Lung (tissue), 11 donors: ENCODE measurements at regions not wholly inside any gene's neighbourhood (a gene's known extent, or its start where the extent isn't known, plus 50 kb on each side); places are given as distances from the start of the nearest gene placed in this dataset.
"Not testable (repeated sequence)": the region's sequence is repeated elsewhere in the genome, so short reads cannot be mapped to it uniquely, and the experiment has no call there.

Experiments used
- ATAC-seq: fragments of 200-7000 bp; cut with Tn5 transposase; one replicate; pipeline ENCODE4 v1.9.1; 2020; ENCODE audit warnings: moderate number of reproducible peaks; ENCODE audit not compliant: insufficient read depth, low FRiP score
- DNase-seq, 3 donors: peaks; one replicate each; pipeline ENCODE4 v3.0.0-alpha.2; 2013 to 2017
- H3K27ac ChIP-seq, 2 donors: one replicate each; pipeline ENCODE4 v1.5.1; 2013; ENCODE audit warnings: mild to moderate bottlenecking in 2 of 2, moderate library complexity in 2 of 2, control low read depth in 1 of 2, inconsistent platforms in 1 of 2, low read depth in 1 of 2, low read length in 1 of 2
- H3K27me3 ChIP-seq, 3 donors: one replicate each; pipeline ENCODE4 v1.5.1; 2013; ENCODE audit warnings: low read length in 2 of 3; ENCODE audit not compliant: control insufficient read depth in 3 of 3, insufficient read depth in 3 of 3
- H3K36me3 ChIP-seq, 4 donors: one replicate each; pipeline ENCODE4 v1.5.1; 2013; ENCODE audit warnings: low read length in 4 of 4, mild to moderate bottlenecking in 1 of 4, moderate library complexity in 1 of 4; ENCODE audit not compliant: control insufficient read depth in 4 of 4, insufficient read depth in 4 of 4
- H3K4me1 ChIP-seq, 5 donors: one replicate each; pipeline ENCODE4 v1.5.1; 2013; ENCODE audit warnings: low read length in 5 of 5, mild to moderate bottlenecking in 2 of 5, moderate library complexity in 1 of 5; ENCODE audit not compliant: control insufficient read depth in 5 of 5, insufficient read depth in 5 of 5
- H3K4me3 ChIP-seq: one replicate; pipeline ENCODE4 v1.5.1; 2013; ENCODE audit warnings: mild to moderate bottlenecking, control low read depth, moderate library complexity
- H3K9ac ChIP-seq, 2 donors: one replicate each; pipeline ENCODE4 v1.5.1; 2013; ENCODE audit warnings: low read length in 2 of 2, control low read depth in 1 of 2; ENCODE audit not compliant: insufficient read depth in 1 of 2
- H3K9me3 ChIP-seq, 4 donors: one replicate each; pipeline ENCODE4 v1.5.1; 2013; ENCODE audit warnings: low read length in 3 of 4, mild to moderate bottlenecking in 1 of 4, moderate library complexity in 1 of 4; ENCODE audit not compliant: control insufficient read depth in 4 of 4, insufficient read depth in 3 of 4
- WGBS, 2 donors: extraction: QIAGEN DNeasy Blood & Tissue Kit; methylation state at CpG; one replicate each; pipeline ENCODE4 v1.1.7; 2013; 5-methylcytosine and 5-hydroxymethylcytosine counted together
- TF ChIP-seq, protein P1 (sequence below): IDR thresholded peaks from 2 replicates; pipeline ENCODE4 v1.5.1; 2012; ENCODE audit warnings: mild to moderate bottlenecking; ENCODE audit errors: control extremely low read depth, extremely low read depth
- donor health status: control.
- donor health status: control.
- donor health status: Bipolar disorder and iron deficiency.
- donor health status: healthy.
- donor health status: DM: yes; HTN: yes; CAD: no.

DNA sequence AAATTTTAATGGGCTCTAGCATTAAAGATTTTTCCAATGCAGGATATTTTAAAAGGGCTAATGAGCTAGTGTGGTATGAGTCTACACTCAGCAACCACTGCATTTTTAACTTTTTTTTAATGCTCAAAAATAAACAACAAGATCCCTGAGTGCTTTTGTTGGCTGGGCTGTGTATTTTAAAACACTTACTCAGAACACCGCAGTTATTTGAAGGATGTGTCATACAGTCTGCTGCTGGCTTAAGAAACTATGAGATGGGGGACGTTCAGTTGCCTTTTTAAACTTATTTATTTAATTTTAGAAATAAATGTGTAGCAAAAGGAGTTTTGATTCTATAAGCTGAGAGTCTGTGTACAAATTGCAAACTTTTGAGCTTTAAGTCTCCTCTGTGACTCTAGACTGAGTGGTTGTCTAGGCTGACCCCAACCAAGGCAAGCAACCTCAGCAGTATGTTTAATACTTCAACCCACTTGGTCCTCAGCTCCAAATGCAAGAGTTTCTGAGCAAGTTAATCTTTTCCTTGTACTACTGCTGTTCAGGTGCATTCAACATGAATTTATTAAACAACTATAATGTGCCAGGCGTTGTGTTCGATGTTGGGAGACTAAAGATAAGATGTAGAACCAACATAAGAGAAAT is 278.6 kb upstream of the DIPK2B start:
- ATAC-seq (no peak), DNase-seq (peak in 2 of 3 donors; percentile 7 to 26)
- H3K4me3 ChIP-seq, result no peak overlapping the region
- H3K36me3 ChIP-seq, result no peaks in the 10 kb centered on the region
- no peak overlapping the region for H3K27ac ChIP-seq
- TF ChIP-seq, protein P1, sequence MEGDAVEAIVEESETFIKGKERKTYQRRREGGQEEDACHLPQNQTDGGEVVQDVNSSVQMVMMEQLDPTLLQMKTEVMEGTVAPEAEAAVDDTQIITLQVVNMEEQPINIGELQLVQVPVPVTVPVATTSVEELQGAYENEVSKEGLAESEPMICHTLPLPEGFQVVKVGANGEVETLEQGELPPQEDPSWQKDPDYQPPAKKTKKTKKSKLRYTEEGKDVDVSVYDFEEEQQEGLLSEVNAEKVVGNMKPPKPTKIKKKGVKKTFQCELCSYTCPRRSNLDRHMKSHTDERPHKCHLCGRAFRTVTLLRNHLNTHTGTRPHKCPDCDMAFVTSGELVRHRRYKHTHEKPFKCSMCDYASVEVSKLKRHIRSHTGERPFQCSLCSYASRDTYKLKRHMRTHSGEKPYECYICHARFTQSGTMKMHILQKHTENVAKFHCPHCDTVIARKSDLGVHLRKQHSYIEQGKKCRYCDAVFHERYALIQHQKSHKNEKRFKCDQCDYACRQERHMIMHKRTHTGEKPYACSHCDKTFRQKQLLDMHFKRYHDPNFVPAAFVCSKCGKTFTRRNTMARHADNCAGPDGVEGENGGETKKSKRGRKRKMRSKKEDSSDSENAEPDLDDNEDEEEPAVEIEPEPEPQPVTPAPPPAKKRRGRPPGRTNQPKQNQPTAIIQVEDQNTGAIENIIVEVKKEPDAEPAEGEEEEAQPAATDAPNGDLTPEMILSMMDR, result no peak
- peaks cover 0 to 2% (median 0%) of the 10 kb centered on the region in 4 donors for H3K9me3 ChIP-seq
- H3K27me3 ChIP-seq, result no peaks in the 10 kb centered on the region
- no peak overlapping the region for H3K9ac ChIP-seq
- 70 to 82% methylated on average over 4 of the region's 4 CpGs for WGBS, 2 donors
- H3K4me1 ChIP-seq, result no peaks in the 10 kb centered on the region

DNA sequence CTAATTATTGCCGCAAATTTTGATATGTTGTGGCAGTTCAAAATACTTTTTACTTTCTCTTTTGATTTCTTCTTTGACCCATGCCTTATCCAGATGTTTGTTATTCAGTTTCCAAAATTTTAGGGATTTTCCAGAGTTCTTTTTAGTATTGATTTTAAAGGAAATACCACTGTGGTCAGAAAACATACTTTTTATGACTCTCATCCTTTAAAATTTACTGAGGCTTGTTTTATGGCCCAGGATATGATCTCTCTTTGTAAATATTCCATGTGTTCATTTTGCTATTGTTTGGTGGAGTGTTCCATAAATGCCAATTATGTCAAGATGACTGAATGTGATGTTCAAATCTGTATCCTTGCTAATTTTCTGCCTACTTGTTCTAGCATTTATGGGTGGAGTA is 272.3 kb upstream of the DIPK2B start:
- WGBS, 2 donors, result 85 to 86% methylated on average over 1 of the region's 1 CpG

DNA sequence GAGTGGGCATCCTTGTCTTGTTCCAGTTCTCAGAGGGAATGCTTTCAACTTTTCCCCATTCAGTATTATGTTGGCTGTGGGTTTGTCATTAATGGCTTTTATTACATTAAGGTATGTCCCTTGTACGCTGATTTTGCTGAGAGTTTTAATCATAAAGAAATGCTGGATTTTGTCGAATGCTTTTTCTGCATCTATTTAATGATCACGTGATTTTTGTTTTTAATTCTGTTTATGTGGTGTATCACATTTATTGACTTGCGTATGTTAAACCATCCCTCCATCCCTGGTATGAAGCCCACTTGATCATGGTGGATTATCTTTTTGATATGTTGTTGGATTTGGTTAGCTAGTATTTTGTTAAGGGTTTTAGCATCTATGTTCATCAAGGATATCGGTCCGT is 266.9 kb upstream of the DIPK2B start:
- DNase-seq, H3K9ac ChIP-seq, H3K27me3 ChIP-seq, H3K27ac ChIP-seq, ATAC-seq, H3K36me3 ChIP-seq, H3K4me3 ChIP-seq, H3K9me3 ChIP-seq, H3K4me1 ChIP-seq: not testable (repeated sequence)
- WGBS, 2 donors, result 91 to 97% methylated on average over 6 of the region's 6 CpGs

More for the DNA sequence above, 272.3 kb upstream of the DIPK2B start:
- TF ChIP-seq, protein P1, result no peak
- H3K9ac ChIP-seq, result no peak overlapping the region
- H3K27ac ChIP-seq, result no peak overlapping the region
- no peaks in the 10 kb centered on the region for H3K4me1 ChIP-seq
- no peak for ATAC-seq
- no peaks in the 10 kb centered on the region for H3K27me3 ChIP-seq
- H3K36me3 ChIP-seq, result no peaks in the 10 kb centered on the region
- DNase-seq, result no peak
- H3K9me3 ChIP-seq, result peaks cover 0 to 8% (median 1%) of the 10 kb centered on the region in 4 donors
- H3K4me3 ChIP-seq, result no peak overlapping the region

DNA sequence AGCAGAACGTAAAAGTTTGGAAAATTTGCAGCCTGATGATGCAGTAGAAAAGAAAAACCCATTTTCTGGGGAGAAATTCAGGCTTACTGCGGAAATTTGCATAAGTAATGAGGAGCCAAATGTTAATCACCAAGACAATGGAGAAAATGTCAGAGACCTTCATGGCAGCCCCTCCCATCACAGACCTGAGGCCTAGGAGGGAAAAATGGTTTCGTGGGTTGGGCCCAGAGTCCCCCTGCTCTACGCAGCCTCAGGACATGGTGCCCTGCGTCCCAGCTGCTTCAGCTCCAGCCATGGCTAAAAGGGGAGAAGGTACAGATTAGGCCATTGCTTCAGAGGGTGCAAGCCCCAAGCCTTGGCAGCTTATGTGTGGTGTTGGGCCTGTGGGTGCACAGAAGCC is 255.1 kb upstream of the DIPK2B start:
- H3K27ac ChIP-seq, ATAC-seq, H3K4me3 ChIP-seq, H3K4me1 ChIP-seq, H3K9me3 ChIP-seq, H3K9ac ChIP-seq, DNase-seq, H3K36me3 ChIP-seq, H3K27me3 ChIP-seq: not testable (repeated sequence)
- 69 to 94% methylated on average over 5 of the region's 5 CpGs for WGBS, 2 donors
